ENCODE measurements at regions not wholly inside any gene's neighbourhood (a gene's known extent, or its start where the extent isn't known, plus 50 kb on each side); places are given as distances from the start of the nearest gene placed in this dataset.
"Not testable (repeated sequence)": the region's sequence is repeated elsewhere in the genome, so short reads cannot be mapped to it uniquely, and the experiment has no call there.

DNA sequence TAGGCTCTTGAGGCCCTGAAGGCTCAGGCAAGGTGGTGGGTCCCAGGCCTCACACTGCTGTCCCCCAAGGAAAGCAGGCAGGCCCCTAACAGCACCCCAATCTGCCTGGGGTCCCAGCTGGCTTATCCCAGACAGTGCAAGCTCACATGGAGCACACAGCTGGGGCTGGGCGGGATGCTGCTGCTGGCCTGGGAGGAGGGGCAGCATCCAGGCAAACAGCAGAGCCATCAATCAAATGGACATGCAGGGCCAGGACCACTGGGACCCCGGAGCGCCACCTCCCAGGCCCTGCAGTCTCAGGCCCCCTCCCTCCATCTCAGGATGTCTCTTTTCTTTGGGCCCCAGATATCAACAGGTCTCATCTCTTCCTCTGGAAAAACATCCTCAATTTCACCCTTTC lies 140.3 kb downstream of the BRD1 start:
- TF ChIP-seq FOXP2 (optimal IDR thresholded peaks at IDR 0.05; ENCODE audit: control extremely low read depth, extremely low read length, insufficient read depth) = no peak
- TF ChIP-seq EZH2 (IDR thresholded peaks at IDR 0.05) = no peak
- TF ChIP-seq POLR2AphosphoS5 (IDR thresholded peaks at IDR 0.05; ENCODE audit: borderline replicate concordance, low read depth, low read length) = no peak
- no peak overlapping the region for H3K27ac ChIP-seq
- H3K9ac ChIP-seq (ENCODE audit: insufficient read length) = no peak overlapping the region
- H3K9me3 ChIP-seq (ENCODE audit: low read depth, low read length) = no peaks in the 10 kb centered on the region
- no peak overlapping the region for H3K4me3 ChIP-seq
- DNase-seq (ENCODE audit: low read depth, low spot score) = no peak
- H3K36me3 ChIP-seq (ENCODE audit: insufficient read depth, low read length) = no peaks in the 10 kb centered on the region

DNA sequence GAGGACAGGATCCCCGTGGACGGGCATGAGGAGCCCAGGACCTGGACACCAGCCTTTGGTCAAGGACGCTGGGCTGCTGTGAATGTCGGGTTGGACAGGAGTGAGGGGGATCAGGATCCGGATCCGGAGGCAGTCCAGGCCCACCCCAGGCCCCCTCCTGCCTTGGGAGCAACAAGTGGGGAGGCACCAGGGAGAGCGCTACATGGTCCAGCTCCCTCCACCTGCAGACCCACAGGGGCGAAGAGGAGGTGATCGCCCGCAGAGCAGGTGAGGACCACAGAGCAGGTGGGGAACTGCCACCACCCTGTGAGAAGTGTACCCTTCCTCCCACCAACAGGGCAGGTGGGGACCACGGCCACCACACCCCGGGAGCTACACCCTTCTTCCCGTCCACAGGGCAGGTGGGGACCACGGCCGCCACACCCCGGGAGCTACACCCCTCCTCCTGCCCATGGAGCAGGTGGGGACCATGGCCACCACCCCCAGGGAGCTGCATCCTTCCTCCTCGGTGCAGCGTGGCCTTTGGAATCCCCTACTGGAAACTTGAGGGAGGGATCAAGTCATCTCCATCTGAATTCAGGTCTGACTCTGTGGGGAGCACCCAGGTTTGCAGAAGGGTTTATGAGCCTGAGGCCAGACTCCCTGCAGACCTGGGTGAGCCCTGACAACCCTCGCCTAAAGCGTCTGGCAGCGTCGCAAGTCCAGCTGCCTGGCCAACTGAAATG lies 141.0 kb downstream of the BRD1 start:
- no peak overlapping the region for H3K27ac ChIP-seq
- TF ChIP-seq EZH2 (IDR thresholded peaks at IDR 0.05) (no peak), FOXP2 (optimal IDR thresholded peaks at IDR 0.05; ENCODE audit: control extremely low read depth, extremely low read length, insufficient read depth) (no peak), POLR2AphosphoS5 (IDR thresholded peaks at IDR 0.05; ENCODE audit: borderline replicate concordance, low read depth, low read length) (no peak)
- DNase-seq (ENCODE audit: low read depth, low spot score) = no peak
- H3K9ac ChIP-seq (ENCODE audit: insufficient read length) = no peak overlapping the region
- no peaks in the 10 kb centered on the region for H3K36me3 ChIP-seq (ENCODE audit: insufficient read depth, low read length)
- H3K9me3 ChIP-seq (ENCODE audit: low read depth, low read length) = no peaks in the 10 kb centered on the region
- H3K4me3 ChIP-seq = no peak overlapping the region

DNA sequence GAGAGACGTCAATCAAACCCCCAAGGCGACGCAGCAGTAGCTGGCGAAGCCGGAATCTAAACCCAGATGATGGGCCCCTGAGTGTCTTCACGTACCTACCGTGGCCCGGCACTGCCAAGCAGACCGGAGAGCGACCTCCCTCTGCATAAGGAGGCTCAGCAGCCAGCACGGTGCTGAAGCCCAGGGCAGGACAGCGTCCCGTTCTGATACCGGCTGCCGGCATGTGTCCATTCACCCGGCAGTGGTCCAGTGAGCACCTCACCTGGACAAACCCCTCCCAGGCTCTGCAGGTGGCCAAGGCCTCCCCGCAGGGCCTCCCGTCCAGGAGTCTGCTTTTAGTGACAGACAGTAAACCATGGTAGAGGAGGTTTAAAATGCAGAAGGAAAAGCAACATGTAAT lies 142.0 kb downstream of the BRD1 start:
- no peaks in the 10 kb centered on the region for H3K9me3 ChIP-seq (ENCODE audit: low read depth, low read length)
- TF ChIP-seq POLR2AphosphoS5 (IDR thresholded peaks at IDR 0.05; ENCODE audit: borderline replicate concordance, low read depth, low read length) = no peak
- no peak for TF ChIP-seq EZH2 (IDR thresholded peaks at IDR 0.05)
- no peak for TF ChIP-seq FOXP2 (optimal IDR thresholded peaks at IDR 0.05; ENCODE audit: control extremely low read depth, extremely low read length, insufficient read depth)
- no peak for DNase-seq (ENCODE audit: low read depth, low spot score)
- no peak overlapping the region for H3K9ac ChIP-seq (ENCODE audit: insufficient read length)
- H3K36me3 ChIP-seq (ENCODE audit: insufficient read depth, low read length) = no peaks in the 10 kb centered on the region
- H3K4me3 ChIP-seq = no peak overlapping the region
- no peak overlapping the region for H3K27ac ChIP-seq

DNA sequence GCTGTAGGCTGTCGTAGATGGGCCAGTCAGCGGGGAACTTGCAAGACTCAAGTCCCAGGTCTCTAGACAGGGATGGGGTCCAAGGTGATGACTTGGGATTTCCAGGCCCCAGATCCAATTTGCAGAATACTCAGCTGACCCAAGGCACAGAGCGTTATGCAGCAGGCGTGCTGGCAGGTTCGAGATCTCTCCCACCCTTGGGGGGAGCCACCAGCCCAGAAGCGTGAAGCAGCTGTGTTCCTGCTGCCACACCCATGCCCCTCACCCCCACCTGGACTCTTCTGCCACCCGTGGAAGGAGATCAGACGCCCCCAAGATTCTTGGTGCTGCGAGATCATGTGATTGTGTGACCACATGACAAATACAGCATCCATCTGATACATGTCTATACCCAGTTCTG lies 142.6 kb downstream of the BRD1 start:
- DNase-seq (ENCODE audit: low read depth, low spot score) = no peak
- no peaks in the 10 kb centered on the region for H3K9me3 ChIP-seq (ENCODE audit: low read depth, low read length)
- H3K9ac ChIP-seq (ENCODE audit: insufficient read length) = no peak overlapping the region
- TF ChIP-seq FOXP2 (optimal IDR thresholded peaks at IDR 0.05; ENCODE audit: control extremely low read depth, extremely low read length, insufficient read depth) (no peak), EZH2 (IDR thresholded peaks at IDR 0.05) (no peak), POLR2AphosphoS5 (IDR thresholded peaks at IDR 0.05; ENCODE audit: borderline replicate concordance, low read depth, low read length) (no peak)
- no peaks in the 10 kb centered on the region for H3K36me3 ChIP-seq (ENCODE audit: insufficient read depth, low read length)
- H3K4me3 ChIP-seq = no peak overlapping the region
- no peak overlapping the region for H3K27ac ChIP-seq

DNA sequence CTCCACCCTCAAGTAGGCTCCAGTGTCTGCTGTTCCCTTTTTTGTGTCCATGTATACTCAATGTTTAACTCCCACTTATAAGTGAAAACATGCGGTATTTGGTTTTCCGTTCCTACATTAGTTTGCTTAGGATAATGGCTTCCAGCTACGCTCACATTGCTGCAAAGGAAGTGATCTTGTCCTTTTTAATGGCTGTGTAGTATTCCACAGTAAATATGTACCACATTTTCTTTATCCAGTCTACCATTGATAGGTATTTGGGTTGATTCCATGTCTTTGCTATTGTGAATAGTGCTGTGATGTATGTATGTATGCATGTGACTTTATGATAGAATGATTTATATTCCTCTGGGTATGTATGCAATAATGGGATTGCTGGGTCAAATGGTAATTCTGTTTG lies 144.6 kb downstream of the BRD1 start:
- no peak overlapping the region for H3K9ac ChIP-seq (ENCODE audit: insufficient read length)
- H3K27ac ChIP-seq = no peak overlapping the region
- H3K9me3 ChIP-seq (ENCODE audit: low read depth, low read length) = no peaks in the 10 kb centered on the region
- DNase-seq (ENCODE audit: low read depth, low spot score) = no peak
- H3K4me3 ChIP-seq = no peak overlapping the region
- H3K36me3 ChIP-seq (ENCODE audit: insufficient read depth, low read length) = no peaks in the 10 kb centered on the region
- TF ChIP-seq FOXP2 (optimal IDR thresholded peaks at IDR 0.05; ENCODE audit: control extremely low read depth, extremely low read length, insufficient read depth) = no peak
- no peak for TF ChIP-seq POLR2AphosphoS5 (IDR thresholded peaks at IDR 0.05; ENCODE audit: borderline replicate concordance, low read depth, low read length)
- no peak for TF ChIP-seq EZH2 (IDR thresholded peaks at IDR 0.05)

DNA sequence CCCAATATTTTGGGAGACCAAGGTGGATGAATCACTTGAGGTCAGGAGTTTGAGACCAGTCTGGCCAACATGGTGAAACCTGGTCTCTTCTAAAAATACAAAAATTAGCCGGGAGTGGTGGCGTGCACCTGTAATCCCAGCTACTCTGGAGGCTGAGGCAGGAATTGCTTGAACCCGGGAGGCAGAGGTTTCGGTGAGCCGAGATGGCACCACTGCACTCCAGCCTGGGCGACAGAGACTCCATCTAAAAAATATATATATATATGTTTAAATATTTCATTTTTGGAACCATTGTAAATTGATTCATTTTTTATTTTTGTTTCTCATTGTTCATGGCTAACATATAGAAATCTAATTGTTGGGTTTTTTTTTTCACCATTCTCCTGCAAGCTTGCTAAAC lies 146.9 kb downstream of the BRD1 start:
- H3K9ac ChIP-seq (ENCODE audit: insufficient read length); H3K27ac ChIP-seq; DNase-seq (ENCODE audit: low read depth, low spot score); H3K4me3 ChIP-seq; H3K9me3 ChIP-seq (ENCODE audit: low read depth, low read length); H3K36me3 ChIP-seq (ENCODE audit: insufficient read depth, low read length): not testable (repeated sequence)

DNA sequence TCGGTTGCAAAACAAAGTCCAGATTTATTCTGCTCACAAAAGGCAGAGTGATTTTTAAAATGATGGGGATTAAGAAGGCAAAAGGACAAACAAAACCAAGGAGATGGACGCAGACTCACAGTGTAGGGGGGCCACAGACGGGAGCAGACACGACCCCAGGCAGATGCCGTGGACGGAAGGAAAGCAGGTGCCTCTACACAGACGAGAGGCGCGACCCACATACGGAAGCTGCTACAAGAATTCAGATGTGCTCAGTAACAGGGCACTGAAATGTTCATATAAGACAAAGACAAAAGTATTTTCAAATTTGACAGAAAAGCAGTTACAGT lies 148.9 kb downstream of the BRD1 start:
- H3K4me3 ChIP-seq = no peak overlapping the region
- no peak for DNase-seq (ENCODE audit: low read depth, low spot score)
- no peaks in the 10 kb centered on the region for H3K36me3 ChIP-seq (ENCODE audit: insufficient read depth, low read length)
- TF ChIP-seq FOXP2 (optimal IDR thresholded peaks at IDR 0.05; ENCODE audit: control extremely low read depth, extremely low read length, insufficient read depth) (no peak), EZH2 (IDR thresholded peaks at IDR 0.05) (no peak), POLR2AphosphoS5 (IDR thresholded peaks at IDR 0.05; ENCODE audit: borderline replicate concordance, low read depth, low read length) (no peak)
- no peak overlapping the region for H3K9ac ChIP-seq (ENCODE audit: insufficient read length)
- H3K27ac ChIP-seq = no peak overlapping the region
- H3K9me3 ChIP-seq (ENCODE audit: low read depth, low read length) = no peaks in the 10 kb centered on the region

DNA sequence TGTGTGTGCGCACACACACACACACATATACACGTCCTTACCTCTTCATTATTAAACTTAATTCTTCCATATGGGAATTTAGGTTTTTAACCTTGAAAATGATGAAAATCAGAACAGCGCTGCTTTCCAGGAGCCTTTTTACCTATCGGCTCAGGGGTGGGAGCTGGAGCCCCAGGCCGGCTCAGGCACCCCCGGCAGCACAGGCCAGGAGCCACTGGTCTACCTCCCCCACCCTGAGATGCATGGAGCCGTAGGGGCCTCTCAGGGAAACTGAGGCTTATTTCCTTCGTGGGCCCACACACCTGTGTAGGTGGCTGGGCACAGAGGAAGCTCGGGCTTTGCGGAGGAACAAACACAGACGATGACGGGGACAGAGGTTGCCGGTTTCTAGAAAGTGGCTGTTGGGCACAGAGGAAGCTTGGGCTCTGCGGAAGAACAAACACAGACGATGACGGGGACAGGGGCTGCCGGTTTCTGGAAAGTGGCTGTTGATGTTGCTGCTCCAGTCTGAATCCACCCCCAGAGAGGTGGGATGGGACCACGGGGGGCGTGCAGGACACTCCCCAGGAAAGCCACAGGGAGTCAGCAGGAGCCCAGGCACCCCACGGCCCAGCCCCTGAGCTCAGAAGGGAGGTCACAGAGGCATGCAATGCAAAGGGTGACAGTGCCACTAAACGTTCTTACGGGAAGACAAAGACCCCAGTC lies 149.4 kb downstream of the BRD1 start:
- no peak overlapping the region for H3K4me3 ChIP-seq
- no peak for DNase-seq (ENCODE audit: low read depth, low spot score)
- no peak overlapping the region for H3K27ac ChIP-seq
- H3K9ac ChIP-seq (ENCODE audit: insufficient read length) = no peak overlapping the region
- H3K36me3 ChIP-seq (ENCODE audit: insufficient read depth, low read length) = no peaks in the 10 kb centered on the region
- no peaks in the 10 kb centered on the region for H3K9me3 ChIP-seq (ENCODE audit: low read depth, low read length)
- no peak for TF ChIP-seq FOXP2 (optimal IDR thresholded peaks at IDR 0.05; ENCODE audit: control extremely low read depth, extremely low read length, insufficient read depth)
- no peak for TF ChIP-seq EZH2 (IDR thresholded peaks at IDR 0.05)
- TF ChIP-seq POLR2AphosphoS5 (IDR thresholded peaks at IDR 0.05; ENCODE audit: borderline replicate concordance, low read depth, low read length) = no peak

DNA sequence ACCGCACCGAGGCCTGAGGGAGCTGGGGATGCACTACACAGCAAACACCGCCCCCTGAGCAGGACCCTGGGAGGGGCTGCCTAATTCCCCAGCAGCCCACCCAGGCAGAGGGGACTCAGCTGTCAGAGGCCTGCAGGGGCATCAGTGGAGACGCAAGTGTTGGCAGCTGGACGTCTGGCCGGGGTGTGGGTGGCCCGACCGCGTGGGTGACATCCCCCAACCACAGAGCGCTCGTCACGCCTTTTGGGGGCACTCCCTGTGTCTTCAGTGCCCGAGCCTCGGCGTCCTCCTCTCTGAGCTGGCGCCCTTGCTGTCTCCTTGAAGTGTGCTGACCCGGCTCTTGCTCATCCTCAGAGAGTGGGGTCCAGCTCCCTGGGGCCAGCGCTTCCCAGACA lies 150.2 kb downstream of the BRD1 start:
- Histone ChIP-seq H3K4me3 (no peak overlapping the region), H3K27ac (no peak overlapping the region), H3K36me3 (ENCODE audit: insufficient read depth, low read length) (no peaks in the 10 kb centered on the region), H3K9me3 (ENCODE audit: low read depth, low read length) (no peaks in the 10 kb centered on the region), H3K9ac (ENCODE audit: insufficient read length) (no peak overlapping the region)
- no peak for DNase-seq (ENCODE audit: low read depth, low spot score)
- no peak for TF ChIP-seq FOXP2 (optimal IDR thresholded peaks at IDR 0.05; ENCODE audit: control extremely low read depth, extremely low read length, insufficient read depth)
- TF ChIP-seq POLR2AphosphoS5 (IDR thresholded peaks at IDR 0.05; ENCODE audit: borderline replicate concordance, low read depth, low read length) = no peak
- TF ChIP-seq EZH2 (IDR thresholded peaks at IDR 0.05) = no peak
